IPS DF 6.9 (cell line): ENCODE measurements at regions not wholly inside any gene's neighbourhood (a gene's known extent, or its start where the extent isn't known, plus 50 kb on each side); places are given as distances from the start of the nearest gene placed in this dataset.

ENCODE experiments used
- DNase-seq: peaks from one replicate; pipeline ENCODE4 v3.0.0-alpha.2; 2013; ENCODE audit warnings: low read depth, low spot score
- H3K27ac ChIP-seq: one replicate; pipeline ENCODE4 v1.5.1; 2013; ENCODE audit warnings: low read length, control low read depth
- H3K27me3 ChIP-seq: 2 replicates; pipeline ENCODE4 v1.6.1; 2013; ENCODE audit warnings: mild to moderate bottlenecking, low read length; ENCODE audit not compliant: control insufficient read depth, insufficient read depth
- H3K36me3 ChIP-seq: 2 replicates; pipeline ENCODE4 v1.6.1; 2013; ENCODE audit warnings: low read length; ENCODE audit not compliant: control insufficient read depth, insufficient read depth
- H3K4me1 ChIP-seq: 2 replicates; pipeline ENCODE4 v1.6.1; 2013; ENCODE audit warnings: low read length; ENCODE audit not compliant: control insufficient read depth, insufficient read depth
- H3K4me3 ChIP-seq: 2 replicates; pipeline ENCODE4 v1.5.1; 2013; ENCODE audit warnings: mild to moderate bottlenecking, low read length
- H3K9me3 ChIP-seq: 2 replicates; pipeline ENCODE4 v1.6.1; 2013; ENCODE audit warnings: low read length, inconsistent platforms; ENCODE audit not compliant: control insufficient read depth, insufficient read depth
- WGBS: extraction: QIAGEN DNeasy Blood & Tissue Kit; methylation state at CpG from one replicate; pipeline ENCODE4 v1.1.7; 2013; ENCODE audit warnings: mixed read lengths, missing lambda C conversion rate; ENCODE audit not compliant: insufficient read length, insufficient coverage; 5-methylcytosine and 5-hydroxymethylcytosine counted together

DNA sequence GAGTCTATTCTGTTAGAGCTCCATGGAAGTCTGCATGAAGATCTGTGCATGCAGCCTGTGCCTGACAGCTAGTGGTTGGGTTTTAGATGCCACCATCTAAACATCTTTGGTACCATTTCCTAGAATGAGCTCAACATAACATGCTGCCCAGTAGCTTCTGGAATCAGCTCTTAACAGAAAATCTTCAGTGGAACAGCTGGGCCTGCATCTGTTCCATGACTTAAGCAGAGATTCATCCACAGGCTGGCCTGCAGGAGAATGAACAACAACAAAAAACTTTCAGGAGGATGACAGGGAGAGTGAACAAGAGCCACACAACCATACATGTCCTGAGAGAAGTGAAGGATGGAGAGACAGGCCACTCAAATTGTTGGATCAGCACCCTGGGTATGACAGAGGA lies 316.6 kb downstream of the RDH14 start:
- no peaks in the 10 kb centered on the region for H3K9me3 ChIP-seq
- H3K4me1 ChIP-seq, result no peaks in the 10 kb centered on the region
- no peak for DNase-seq
- no peak overlapping the region for H3K27ac ChIP-seq
- no peaks in the 10 kb centered on the region for H3K36me3 ChIP-seq
- H3K4me3 ChIP-seq, result no peak overlapping the region
- no peaks in the 10 kb centered on the region for H3K27me3 ChIP-seq

DNA sequence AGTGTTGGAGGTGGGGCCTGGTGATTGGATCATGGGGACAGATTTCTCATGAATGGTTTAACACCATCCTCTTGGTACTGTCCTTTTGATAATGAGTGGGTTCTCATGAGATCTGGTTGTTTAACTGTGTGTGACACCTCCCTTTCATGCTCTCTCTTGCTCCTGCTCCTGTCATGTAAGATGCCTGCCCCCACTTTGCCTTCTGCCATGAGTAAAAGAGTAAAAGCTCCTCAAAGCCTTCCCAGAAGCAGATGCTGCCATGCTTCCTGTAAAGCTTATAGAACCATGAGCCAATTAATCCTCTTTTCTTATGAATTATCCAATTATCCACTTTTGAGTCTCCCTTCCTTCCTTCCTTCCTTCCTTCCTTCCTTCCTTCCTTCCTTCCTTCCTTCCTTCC lies 317.7 kb downstream of the RDH14 start:
- Histone ChIP-seq H3K36me3 (no peaks in the 10 kb centered on the region), H3K27me3 (no peaks in the 10 kb centered on the region), H3K4me1 (no peaks in the 10 kb centered on the region), H3K4me3 (no peak overlapping the region), H3K27ac (no peak overlapping the region), H3K9me3 (no peaks in the 10 kb centered on the region)
- DNase-seq, result no peak

DNA sequence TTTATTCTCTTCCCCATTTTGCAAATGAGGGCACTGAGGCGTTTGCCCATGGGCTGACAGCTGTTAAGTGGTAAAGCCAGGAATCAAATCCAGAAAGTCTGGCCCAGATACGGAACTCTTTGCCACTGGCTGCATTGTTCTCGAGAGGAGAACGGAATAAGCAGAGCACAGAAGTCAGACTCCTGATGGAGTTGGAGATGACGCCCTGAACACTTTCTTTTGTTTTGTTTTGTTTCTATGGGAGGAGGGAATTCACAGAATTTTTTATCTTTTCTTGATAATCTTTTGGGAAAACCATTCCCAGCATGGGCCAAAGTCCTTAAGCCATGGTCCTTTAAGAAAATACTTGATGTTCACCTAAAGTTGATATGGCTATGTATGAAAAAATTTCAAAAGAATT lies 322.2 kb downstream of the RDH14 start:
- Histone ChIP-seq H3K9me3 (no peaks in the 10 kb centered on the region), H3K4me1 (no peaks in the 10 kb centered on the region), H3K4me3 (no peak overlapping the region), H3K27ac (no peak overlapping the region), H3K27me3 (no peaks in the 10 kb centered on the region), H3K36me3 (no peaks in the 10 kb centered on the region)
- no CpG with 5 or more reads among the region's 5 CpGs for WGBS
- DNase-seq, result no peak

DNA sequence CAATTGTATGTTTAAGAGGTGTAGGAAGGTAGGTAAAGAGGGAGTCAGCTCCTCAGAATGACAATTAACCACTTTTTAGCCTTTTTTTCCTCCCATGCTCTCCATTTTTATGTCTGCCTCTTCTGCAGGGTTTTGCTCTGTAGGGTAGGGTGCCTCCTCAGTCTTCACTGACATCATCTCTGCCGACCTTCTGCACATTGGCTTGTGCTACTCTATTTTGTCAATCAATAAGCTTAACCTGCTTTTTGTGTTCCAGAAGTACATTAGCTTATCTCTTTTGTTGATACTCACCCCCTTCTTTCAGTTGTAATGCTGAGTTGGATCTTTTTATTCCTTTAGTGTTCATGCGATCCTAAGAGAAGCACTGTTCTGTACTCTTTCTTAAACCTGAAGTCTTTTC lies 323.2 kb downstream of the RDH14 start:
- H3K27ac ChIP-seq, result no peak overlapping the region
- no peaks in the 10 kb centered on the region for H3K9me3 ChIP-seq
- H3K36me3 ChIP-seq, result no peaks in the 10 kb centered on the region
- no peak for DNase-seq
- WGBS, result no CpG with 5 or more reads among the region's 2 CpGs
- H3K4me3 ChIP-seq, result no peak overlapping the region
- H3K4me1 ChIP-seq, result no peaks in the 10 kb centered on the region
- no peaks in the 10 kb centered on the region for H3K27me3 ChIP-seq

DNA sequence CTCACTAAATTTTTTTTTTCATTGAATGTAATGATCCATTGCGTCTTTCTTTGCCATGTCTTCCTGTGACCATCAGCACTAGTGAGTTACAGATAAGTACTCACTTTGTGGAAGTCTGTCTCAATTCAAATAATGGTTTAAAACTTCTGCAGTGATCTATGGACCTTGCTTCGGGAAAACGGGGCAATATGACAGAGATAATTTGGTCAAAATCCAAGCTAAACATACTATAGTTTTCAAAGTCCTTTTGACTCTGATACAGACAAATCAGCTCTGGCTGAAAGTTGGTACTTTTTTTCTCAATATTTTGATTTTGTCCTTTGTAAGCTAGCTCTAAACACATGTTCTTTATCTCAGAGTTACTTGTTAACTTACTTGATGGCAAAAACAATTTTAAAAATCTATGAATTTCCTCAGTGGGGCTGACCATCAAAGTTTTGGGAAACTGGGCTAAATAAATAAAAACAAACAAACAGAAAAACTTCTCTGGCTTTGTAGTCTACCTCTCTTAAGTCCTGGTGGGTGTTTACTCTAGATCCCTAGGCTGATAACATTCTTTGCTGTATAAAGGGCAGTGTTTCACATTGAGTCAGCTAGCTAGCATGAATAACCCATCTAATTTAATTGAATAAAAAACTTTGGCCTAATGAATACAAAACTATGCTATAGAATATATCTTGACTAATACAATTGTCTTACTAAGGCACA lies 327.6 kb downstream of the RDH14 start:
- no peak overlapping the region for H3K4me3 ChIP-seq
- no peak for DNase-seq
- H3K36me3 ChIP-seq, result no peaks in the 10 kb centered on the region
- H3K27ac ChIP-seq, result no peak overlapping the region
- H3K9me3 ChIP-seq, result no peaks in the 10 kb centered on the region
- no CpG with 5 or more reads among the region's 3 CpGs for WGBS
- no peaks in the 10 kb centered on the region for H3K4me1 ChIP-seq
- no peaks in the 10 kb centered on the region for H3K27me3 ChIP-seq

DNA sequence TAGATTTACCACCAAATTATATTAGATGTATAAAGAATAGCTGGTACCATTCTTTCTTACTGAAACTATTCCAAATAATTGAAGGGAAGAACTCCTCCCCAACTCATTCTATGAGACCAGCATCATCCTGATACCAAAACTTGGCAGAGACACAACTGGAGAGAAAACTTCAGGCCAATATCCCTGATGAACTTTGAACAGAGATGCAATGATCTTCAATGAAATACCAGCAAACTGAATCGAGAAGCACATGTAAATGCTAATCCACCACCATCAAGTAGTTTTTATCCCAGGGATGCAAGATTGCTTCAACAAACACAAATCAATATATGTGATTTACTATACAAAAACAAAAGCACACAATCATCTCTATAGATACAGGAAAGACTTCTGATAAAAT lies 329.8 kb downstream of the RDH14 start:
- no CpG with 5 or more reads among the region's 1 CpG for WGBS
- no peak for DNase-seq
- H3K27me3 ChIP-seq, result no peaks in the 10 kb centered on the region

DNA sequence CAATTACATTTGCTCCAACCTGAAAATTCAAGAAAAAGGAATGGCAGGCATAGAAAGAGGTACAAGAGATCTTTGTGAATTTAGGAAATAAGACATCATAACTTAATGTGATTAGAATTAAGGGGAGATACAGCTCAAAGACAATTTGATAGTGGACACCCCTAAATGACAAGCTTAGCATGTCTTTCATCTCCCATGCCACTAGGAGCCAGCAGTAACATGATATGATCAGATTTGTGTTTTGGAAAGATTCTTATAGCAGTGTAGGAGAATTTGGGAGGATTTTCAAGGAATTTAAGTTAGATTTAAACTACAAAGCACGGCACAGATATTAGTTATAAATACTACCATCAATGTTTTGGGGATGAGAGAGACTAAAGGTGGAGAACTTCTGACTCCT lies 340.8 kb downstream of the RDH14 start:
- Histone ChIP-seq H3K27ac (no peak overlapping the region), H3K9me3 (no peaks in the 10 kb centered on the region), H3K4me3 (no peak overlapping the region), H3K27me3 (no peaks in the 10 kb centered on the region), H3K4me1 (no peaks in the 10 kb centered on the region), H3K36me3 (no peaks in the 10 kb centered on the region)
- DNase-seq, result no peak
- WGBS, result no CpG with 5 or more reads among the region's 1 CpG

More for the DNA sequence above, 329.8 kb downstream of the RDH14 start:
- Histone ChIP-seq H3K4me1 (no peaks in the 10 kb centered on the region), H3K4me3 (no peak overlapping the region), H3K27ac (no peak overlapping the region), H3K9me3 (no peaks in the 10 kb centered on the region), H3K36me3 (no peaks in the 10 kb centered on the region)

DNA sequence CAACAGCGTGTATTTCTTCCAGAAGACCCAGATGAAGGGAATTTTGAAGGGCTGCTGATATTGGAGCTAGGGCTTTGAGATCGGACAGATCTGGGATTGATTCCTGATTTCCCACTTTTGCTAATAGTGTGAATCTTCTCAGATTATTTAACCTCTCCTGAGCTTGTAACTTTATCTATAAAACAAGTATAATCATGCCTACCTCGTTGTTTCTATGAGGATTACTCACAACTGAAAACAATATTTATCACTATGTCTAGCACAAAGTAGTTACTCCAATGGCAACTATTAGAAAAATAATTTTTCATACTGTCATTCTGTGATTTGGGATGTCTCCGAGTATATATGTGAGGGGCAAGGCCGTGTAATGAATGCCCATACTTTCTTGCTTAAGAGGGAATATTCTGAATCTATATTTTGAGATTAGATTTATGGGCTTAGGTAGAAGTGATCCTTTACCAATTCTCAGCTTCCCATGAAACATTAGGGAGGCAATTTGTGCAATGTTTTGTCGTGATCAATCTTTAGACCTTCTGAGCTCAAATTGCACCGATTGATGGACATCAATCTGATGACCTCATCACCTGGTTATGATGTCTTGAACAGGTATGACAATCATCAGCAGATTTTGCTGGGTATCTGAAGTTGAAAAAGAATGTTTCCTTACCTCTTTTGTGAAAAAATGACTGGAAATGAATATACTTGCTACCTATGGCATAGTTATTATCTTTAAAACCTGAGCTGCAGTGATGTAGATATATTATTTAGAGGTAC lies 339.9 kb downstream of the KCNS3 start:
- H3K27ac ChIP-seq, result no peak overlapping the region
- no CpG with 5 or more reads among the region's 7 CpGs for WGBS
- no peaks in the 10 kb centered on the region for H3K36me3 ChIP-seq
- no peak for DNase-seq
- no peaks in the 10 kb centered on the region for H3K9me3 ChIP-seq
- H3K4me3 ChIP-seq, result no peak overlapping the region
- no peaks in the 10 kb centered on the region for H3K27me3 ChIP-seq
- H3K4me1 ChIP-seq, result no peaks in the 10 kb centered on the region

DNA sequence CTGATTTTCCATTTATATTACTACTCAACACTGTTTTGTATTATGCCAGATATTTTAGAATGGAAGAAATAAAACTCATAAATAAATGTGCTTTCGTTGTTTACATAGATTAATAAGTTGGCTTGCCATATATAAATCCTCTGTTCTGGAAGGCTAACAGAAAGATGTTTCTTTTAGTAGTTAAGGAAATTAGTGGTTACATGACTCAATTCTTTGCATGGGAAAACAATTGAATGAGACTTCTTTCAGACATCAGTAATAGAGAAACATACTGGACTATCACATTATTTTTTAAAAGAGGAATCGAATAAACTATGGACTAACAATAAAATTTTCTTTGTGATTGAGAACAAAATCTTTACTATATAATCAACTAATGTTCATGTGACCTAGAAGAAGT lies 336.5 kb downstream of the KCNS3 start:
- DNase-seq, result no peak
- Histone ChIP-seq H3K4me3 (no peak overlapping the region), H3K27ac (no peak overlapping the region), H3K4me1 (no peaks in the 10 kb centered on the region), H3K36me3 (no peaks in the 10 kb centered on the region), H3K27me3 (no peaks in the 10 kb centered on the region), H3K9me3 (no peaks in the 10 kb centered on the region)
- no CpG with 5 or more reads among the region's 2 CpGs for WGBS

DNA sequence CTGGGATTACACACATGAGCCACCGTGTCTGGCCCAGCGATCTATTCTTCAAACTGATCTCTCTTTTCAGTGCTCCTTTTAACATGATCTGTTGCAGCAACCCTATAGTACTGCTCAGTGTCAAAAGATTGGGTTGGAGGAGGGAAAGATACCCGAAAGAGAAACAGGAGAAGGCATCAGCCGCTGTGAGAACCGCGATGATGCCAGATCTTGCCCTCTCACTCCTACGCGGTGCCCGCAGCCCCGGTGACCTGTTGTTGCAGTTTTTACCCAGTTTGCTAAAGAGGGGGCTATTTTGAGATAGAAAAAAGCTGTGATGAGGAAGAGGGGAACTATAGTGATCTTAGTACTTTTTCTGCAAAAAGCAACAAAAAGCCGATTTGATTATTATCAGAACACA lies 335.5 kb downstream of the KCNS3 start:
- Histone ChIP-seq H3K27ac (no peak overlapping the region), H3K36me3 (no peaks in the 10 kb centered on the region), H3K27me3 (no peaks in the 10 kb centered on the region), H3K4me1 (no peaks in the 10 kb centered on the region), H3K9me3 (no peaks in the 10 kb centered on the region), H3K4me3 (no peak overlapping the region)
- no peak for DNase-seq
- WGBS, result no CpG with 5 or more reads among the region's 11 CpGs
